ENCODE measurements at regions not wholly inside any gene's neighbourhood (a gene's known extent, or its start where the extent isn't known, plus 50 kb on each side); places are given as distances from the start of the nearest gene placed in this dataset.

- intact Hi-C loops (cut with micrococcal nuclease) = no loop called here
- H2AFZ ChIP-seq (replicated peaks; ENCODE audit: low read length, poor library complexity) = no peak overlapping the region
- peak overlapping the region; percentile 50; the same call in 1 of the 2 replicates for H3K9ac ChIP-seq (ENCODE audit: low read depth, low read length)
- no peak overlapping the region for H2BK20ac ChIP-seq (ENCODE audit: low read depth, low read length)
- H4K5ac ChIP-seq (ENCODE audit: low read depth, low read length) = no peak overlapping the region
- H3K36me3 ChIP-seq (ENCODE audit: control insufficient read depth, insufficient read depth, low read length) = peaks cover 5% of the 10 kb centered on the region; the same call in 1 of the 2 replicates
- dilution Hi-C loops (cut with HindIII; ENCODE audit: low sequenced_read_pairs, unreplicated experiment) = no loop called here
- ATAC-seq (ENCODE audit: low read depth) = no peak
- H3K4me2 ChIP-seq (ENCODE audit: low read depth, low read length) = peak overlapping the region; percentile 95; the same call in 1 of the 2 replicates
- BruUV-seq (replicated peaks) = no TSS peak
- peak overlapping the region; percentile 35 for H2BK5ac ChIP-seq (ENCODE audit: low read depth, low read length, poor library complexity, severe bottlenecking)
- DNase-seq = no peak
- TF ChIP-seq MAZ (IDR thresholded peaks at IDR 0.05; ENCODE audit: borderline replicate concordance, low read depth, low read length) (no peak), RCOR1 (IDR thresholded peaks at IDR 0.05; ENCODE audit: insufficient replicate concordance, low read length) (no peak), POLR2A (IDR thresholded peaks at IDR 0.05; ENCODE audit: low read depth, low read length) (no peak), MAFK (IDR thresholded peaks at IDR 0.05; ENCODE audit: low read depth, low read length) (no peak), RFX5 (IDR thresholded peaks at IDR 0.05; ENCODE audit: low read depth, low read length) (no peak), SMC3 (IDR thresholded peaks at IDR 0.05; ENCODE audit: low read depth, low read length) (no peak), CEBPB (IDR thresholded peaks at IDR 0.05; ENCODE audit: low read depth, low read length) (no peak), CHD1 (IDR thresholded peaks at IDR 0.05; ENCODE audit: low read depth, low read length) (no peak), NFE2L2 (IDR thresholded peaks at IDR 0.05; ENCODE audit: low read depth, low read length) (no peak), RAD21 (IDR thresholded peaks at IDR 0.05; ENCODE audit: low read length) (no peak), BHLHE40 (IDR thresholded peaks at IDR 0.05; ENCODE audit: low read depth, low read length) (no peak)
- TF ChIP-seq, protein P1, sequence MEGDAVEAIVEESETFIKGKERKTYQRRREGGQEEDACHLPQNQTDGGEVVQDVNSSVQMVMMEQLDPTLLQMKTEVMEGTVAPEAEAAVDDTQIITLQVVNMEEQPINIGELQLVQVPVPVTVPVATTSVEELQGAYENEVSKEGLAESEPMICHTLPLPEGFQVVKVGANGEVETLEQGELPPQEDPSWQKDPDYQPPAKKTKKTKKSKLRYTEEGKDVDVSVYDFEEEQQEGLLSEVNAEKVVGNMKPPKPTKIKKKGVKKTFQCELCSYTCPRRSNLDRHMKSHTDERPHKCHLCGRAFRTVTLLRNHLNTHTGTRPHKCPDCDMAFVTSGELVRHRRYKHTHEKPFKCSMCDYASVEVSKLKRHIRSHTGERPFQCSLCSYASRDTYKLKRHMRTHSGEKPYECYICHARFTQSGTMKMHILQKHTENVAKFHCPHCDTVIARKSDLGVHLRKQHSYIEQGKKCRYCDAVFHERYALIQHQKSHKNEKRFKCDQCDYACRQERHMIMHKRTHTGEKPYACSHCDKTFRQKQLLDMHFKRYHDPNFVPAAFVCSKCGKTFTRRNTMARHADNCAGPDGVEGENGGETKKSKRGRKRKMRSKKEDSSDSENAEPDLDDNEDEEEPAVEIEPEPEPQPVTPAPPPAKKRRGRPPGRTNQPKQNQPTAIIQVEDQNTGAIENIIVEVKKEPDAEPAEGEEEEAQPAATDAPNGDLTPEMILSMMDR (conservative IDR thresholded peaks at IDR 0.05; ENCODE audit: low read depth, low read length) = no peak
- H3K27me3 ChIP-seq (ENCODE audit: control insufficient read depth, insufficient read depth, low read length) = no peaks in the 10 kb centered on the region
- no peak overlapping the region for H3K56ac ChIP-seq (ENCODE audit: extremely low read depth, insufficient read depth, low read length)
- peaks cover 36% of the 10 kb centered on the region for H3K9me1 ChIP-seq (ENCODE audit: insufficient read depth, low read length)
- peak overlapping the region; percentile 50; the same call in 1 of the 2 replicates for H3K23ac ChIP-seq (ENCODE audit: low read depth, low read length)
- POLR2A ChIA-PET (ENCODE audit: unreplicated experiment) = no interaction called here
- H2BK120ac ChIP-seq (ENCODE audit: low read depth, low read length) = peak overlapping the region; percentile 35
- no peak overlapping the region for H2AK9ac ChIP-seq (replicated peaks; ENCODE audit: low read depth, low read length, poor library complexity)
- peaks cover 67% of the 10 kb centered on the region for H3K4me1 ChIP-seq (ENCODE audit: control insufficient read depth, insufficient read depth, low read length)
- H2BK15ac ChIP-seq (ENCODE audit: low read depth, low read length) = peak overlapping the region; percentile 42; the same call in 1 of the 3 replicates
- peak overlapping the region; percentile 91 for H2AK5ac ChIP-seq (ENCODE audit: low read depth, low read length)
- H4K20me1 ChIP-seq (ENCODE audit: insufficient read depth, low read length) = peaks cover 57% of the 10 kb centered on the region
- in situ Hi-C loops (cut with MboI; ENCODE audit: low sequenced_read_pairs) = no loop called here
- peak overlapping the region; percentile 67; the same call in 1 of the 2 replicates for H3K14ac ChIP-seq (replicated peaks; ENCODE audit: low read depth, low read length)
- H4K8ac ChIP-seq (ENCODE audit: low read depth in 2 of 2, low read length in 2 of 2) = peak overlapping the region in 1 of 2 experiments; percentile 26; a peak in 2 of 4 replicates
- CTCF ChIA-PET = interaction anchor here (1.6 kb wide), 1 partner anchor 71 kb away, joined by 3 read pairs; no protein-coding TSS in a partner anchor
- no CpG with 5 or more reads among the region's 10 CpGs for WGBS, 2 experiments (ENCODE audit: extremely low coverage in 2 of 2, insufficient read length in 1 of 2)
- H3K4ac ChIP-seq (ENCODE audit: low read depth, low read length) = peak overlapping the region; percentile 66
- H3K4me3 ChIP-seq (ENCODE audit: insufficient read depth, low read depth, low read length) = no peak overlapping the region
- no peaks in the 10 kb centered on the region for H3K9me3 ChIP-seq (ENCODE audit: control insufficient read depth, insufficient read depth, low read length)
- H4K91ac ChIP-seq (ENCODE audit: insufficient read depth, low read depth, low read length) = peak overlapping the region; percentile 65; the same call in 1 of the 2 replicates
- peaks cover 40 to 91% of the 10 kb centered on the region in 2 experiments for H3K79me1 ChIP-seq (ENCODE audit: low read depth in 1 of 2, low read length in 2 of 2)
- peak overlapping the region; percentile 9; the same call in 1 of the 2 replicates for H3K18ac ChIP-seq (ENCODE audit: low read depth, low read length)
- H3K27ac ChIP-seq (ENCODE audit: insufficient read depth, low read length) = peak overlapping the region; percentile 75; the same call in 1 of the 2 replicates
These were observed 51.3 kb upstream of the ECE1 start for GRCh38 chr1:21341517-21342078.

Data from IMR-90 (cell line).